HCEC 1CT (cell line): ENCODE measurements at regions not wholly inside any gene's neighbourhood (a gene's known extent, or its start where the extent isn't known, plus 50 kb on each side); places are given as distances from the start of the nearest gene placed in this dataset.

Experiments
- DNase-seq: peaks from one replicate; pipeline ENCODE4 v3.0.0-alpha.2; 2017

DNA sequence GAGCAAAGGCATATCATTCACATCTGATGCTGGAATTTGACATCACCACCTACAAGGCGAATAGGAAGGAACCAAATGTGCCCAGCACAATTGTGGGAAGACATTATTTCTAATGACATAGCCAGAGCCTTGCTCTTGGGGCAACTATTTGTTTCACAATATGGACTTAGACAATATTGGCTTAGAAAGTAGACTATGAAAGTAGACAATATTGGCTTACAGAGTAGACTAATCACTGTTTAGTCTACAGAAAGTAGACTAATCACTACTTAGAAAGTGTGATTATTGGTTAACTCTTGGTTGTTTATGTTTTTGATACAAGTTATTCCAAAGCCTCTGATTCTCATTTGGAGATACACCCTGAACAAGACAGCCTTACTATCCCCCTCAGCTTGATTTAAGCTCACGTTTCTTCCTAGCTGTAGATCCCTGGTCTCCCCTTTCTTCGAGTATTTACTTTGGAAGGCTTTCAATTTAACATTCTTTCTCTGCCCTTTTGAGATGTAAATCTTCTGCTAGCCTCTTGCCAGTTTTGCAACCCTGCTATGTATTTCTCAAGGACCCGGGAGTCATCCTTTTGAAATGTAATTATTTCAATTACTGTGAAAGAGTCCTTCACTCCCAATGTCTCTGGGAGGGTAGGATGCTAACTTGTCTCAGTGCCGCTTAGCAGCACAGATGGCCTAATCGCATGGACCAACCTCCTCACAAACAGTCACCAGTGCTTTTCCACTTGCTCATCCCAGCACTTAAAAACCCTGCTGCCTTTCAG lies 843.2 kb downstream of the GALC start:
- peak; percentile 72 for DNase-seq

DNA sequence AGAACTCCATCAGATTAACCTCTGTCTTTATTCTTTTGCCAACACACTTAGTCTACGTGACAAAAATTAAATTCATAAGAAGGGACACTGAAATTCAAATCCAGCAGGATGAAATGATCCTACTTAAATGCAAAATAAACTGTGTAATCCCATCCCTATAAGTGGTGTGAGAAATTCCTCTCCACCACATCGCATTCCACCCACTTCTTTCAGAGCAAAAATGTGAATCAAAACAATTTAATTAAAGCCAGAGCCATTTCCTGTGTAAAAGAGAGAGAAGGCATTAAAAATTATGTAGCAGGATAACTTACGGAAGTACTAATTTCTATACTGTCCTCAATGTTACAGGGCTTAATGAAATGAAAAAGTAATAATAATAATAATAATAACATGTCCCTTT lies 844.3 kb downstream of the GALC start:
- DNase-seq, result no peak

DNA sequence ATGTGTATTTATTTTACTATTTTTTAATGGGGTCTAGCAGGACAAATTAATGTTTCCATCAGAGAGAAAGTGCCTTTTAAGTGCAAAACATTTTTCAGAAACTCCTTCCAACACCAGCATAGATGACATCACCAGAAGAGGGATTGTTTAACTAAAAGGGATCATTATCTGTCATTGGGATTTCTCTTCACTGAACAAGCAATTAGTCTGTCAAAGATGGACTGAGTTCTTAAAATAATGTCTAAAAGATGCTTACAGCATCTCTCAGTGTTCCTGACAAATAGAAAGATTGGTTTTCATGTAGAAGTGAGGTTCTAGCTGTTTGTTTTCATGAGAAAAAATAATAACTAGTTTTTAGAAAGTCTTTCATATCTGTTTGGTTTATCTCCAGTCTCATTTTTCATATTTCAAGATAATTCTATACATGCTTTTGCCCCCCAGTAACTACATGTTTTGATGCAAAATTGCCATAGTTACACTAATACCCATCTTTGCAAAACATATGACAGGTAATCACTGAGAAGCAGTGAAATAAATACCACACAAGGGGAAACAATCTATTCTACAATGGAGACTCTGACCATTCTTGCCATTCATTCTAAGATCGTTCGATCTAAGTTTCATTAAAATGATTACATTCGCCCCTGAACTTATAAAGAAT lies 850.3 kb downstream of the GALC start:
- no peak for DNase-seq

DNA sequence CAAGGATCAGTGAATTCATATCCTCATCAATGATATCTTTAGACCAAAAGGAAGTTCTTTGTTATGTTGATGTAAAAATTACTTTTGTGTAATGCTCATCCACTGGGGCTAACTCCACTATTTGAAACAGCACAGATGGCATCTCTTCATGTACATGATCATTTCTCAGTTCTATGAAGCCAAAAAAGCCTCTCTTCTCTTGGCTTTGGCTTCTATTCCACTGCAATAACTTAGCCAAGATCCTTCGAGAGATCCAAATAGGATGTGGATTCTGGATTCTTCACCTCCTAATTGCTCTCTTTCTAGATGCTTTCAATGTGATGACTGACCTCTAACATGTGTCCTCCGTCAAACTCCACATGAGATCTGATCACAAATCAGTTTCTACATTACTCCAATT lies 851.2 kb downstream of the GALC start:
- no peak for DNase-seq

DNA sequence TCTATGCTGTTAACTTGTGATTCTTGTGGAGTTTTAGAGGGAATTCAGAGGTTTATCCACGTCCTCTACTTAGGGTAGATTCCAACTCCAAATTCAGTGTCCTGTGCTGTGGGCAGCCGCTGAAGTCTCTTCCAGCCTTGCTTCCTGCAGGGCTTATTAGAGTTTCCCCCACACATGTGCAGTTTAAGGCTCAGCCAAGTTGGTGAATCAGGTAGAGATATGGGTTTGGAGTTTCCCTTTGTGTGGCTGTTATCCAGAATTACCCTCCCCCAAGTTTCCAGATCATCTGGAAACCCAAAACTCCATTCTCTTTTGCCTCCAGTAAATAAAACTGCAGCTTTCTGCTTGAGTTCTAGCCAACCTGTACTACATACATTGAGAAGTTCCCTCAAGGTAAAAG lies 853.7 kb downstream of the GALC start:
- DNase-seq, result no peak

DNA sequence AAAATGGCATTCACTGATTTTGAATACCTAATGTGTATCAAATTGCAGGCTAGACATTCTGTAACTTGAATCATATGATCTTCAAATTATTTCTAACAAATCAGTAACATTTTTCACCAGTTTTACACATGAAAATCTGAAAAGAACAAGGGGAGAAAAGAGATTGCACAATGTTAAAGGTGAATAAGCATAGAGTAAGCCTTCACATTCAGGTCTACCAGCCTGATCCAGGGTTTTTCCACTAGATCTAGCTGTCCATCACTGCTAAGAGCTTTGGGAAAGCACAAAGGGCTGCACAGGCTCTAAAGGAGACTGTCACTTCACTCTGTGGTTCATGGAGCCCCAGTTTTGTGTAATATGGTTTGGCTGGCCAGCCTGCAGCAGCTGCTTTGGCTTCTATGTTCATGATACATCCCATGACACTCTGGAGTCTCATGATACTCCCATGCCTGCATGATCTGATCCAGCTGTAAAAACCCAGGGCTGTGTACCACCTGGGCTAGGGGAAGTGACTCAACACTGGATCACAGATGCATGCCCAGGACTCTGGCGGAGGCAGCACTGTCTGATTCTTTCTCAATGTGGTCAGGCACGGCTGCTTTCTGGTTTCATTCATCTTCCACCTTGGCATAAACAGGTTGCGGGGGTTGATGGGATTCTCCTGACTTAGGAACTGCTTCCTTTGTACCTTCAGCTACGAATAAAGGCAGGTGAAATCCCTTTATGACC lies 859.7 kb downstream of the GALC start:
- peak; percentile 90 for DNase-seq

DNA sequence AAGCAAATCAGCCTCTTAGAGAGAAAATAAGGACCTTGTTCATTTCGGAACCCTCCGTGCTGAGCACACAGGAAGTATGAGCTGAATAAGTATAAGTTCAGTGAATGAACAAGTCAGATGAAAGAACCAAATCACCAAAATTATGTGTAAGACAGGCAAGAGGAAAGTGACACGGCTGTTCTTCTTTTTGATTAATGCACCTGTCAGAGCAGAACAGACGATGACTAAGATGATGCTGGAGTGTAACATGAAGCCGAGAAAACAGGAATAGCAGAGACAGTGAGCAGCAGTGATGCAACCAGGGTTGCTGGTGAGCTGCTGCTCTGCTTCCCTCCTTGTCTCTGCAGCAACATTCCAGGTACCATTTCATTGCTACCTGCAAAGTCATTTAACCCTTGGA lies 861.1 kb downstream of the GALC start:
- peak; percentile 76 for DNase-seq

DNA sequence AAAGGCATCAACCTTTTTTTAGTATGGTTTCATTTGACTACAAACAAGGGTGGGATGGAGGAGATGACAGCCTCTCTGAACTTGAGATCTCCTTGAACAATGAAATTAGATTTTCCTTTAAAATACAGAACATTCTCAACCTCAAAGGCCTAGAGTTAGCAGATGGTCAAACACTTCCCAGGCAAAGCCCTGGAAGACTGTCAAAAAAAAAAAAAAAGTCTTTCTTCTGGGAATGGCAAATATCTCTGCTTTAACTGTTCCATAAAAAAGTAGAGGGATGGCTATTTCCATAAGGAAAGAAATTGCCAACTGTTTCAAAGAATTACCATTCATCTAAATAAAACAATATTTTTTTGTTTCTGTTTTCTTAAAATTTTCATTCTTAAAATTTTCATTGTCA lies 870.8 kb downstream of the GALC start:
- DNase-seq, result no peak

DNA sequence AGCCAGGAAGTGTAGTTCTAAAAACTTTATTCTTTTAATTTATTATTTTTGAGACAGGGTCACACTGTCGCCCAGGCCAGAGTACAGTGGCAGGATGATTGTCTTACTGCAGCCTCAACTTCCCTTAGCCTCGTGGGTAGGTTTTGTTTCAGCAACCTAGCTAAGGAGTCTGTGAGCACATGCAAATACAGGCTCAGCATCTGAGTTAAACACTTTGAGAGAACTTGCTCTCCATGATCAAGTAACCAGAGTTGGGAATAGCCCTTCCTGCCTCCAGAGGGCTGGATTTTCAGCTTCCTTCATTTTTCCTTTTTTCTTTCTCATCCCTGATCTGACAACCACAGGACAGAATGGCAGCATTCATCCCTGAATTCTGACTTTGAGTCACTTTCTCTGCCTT lies 871.3 kb downstream of the GALC start:
- no peak for DNase-seq

DNA sequence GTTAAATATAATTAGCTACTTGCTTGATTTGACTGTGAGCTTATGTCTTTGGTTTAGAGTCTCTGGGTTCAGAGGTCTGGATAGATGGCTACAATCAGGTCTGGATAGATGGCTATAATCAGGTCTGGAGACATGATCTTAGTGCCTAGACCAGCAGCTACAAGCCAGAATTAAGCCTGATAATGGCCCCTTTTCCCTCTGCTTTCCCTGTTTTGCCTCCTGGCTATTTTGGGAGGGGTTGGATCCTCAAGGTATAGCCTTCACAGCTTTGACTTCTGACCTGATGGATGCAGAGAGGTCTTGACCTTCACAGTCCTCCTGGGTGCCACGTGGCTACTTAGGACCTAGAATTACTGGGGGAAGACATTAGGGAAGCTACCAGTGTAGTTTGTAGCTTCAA lies 877.7 kb downstream of the GALC start:
- no peak for DNase-seq

DNA sequence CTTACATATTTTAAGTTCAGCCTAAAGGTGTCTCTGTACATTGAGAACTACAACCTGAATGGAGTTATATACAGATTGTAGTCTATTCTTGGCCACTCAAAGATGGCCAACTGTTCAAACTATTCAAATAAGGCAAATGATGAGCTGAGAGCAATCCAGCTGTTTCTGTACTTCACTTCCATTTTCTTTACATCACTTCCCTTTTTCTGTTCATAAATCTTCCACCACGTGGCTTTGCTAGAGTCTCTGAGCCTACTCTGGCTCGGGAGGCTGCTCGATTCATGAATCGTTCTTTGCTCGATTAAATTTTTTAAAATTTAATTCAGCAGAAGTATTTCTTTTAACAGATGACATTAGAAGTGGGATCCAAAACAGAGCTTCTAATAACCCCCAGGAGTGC lies 879.7 kb downstream of the GALC start:
- no peak for DNase-seq

DNA sequence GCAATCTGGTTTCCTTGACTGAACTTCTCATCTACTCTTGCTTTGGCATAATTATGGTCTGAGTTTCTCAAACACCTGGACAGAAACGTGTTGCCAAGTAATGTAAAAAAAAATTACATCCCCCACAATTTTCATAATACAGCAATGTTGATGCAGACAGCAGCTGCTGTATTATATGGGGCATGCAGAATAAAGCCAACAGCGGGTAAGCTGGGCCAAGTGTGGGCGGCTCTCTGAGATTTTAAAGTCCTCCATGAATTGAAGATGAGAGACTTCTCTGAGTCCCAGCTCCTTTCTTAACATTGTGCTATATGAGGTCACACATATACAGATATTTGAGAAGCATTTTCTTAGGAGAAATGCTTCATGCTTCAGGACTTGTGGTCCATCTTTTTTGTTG lies 881.2 kb downstream of the GALC start:
- no peak for DNase-seq

DNA sequence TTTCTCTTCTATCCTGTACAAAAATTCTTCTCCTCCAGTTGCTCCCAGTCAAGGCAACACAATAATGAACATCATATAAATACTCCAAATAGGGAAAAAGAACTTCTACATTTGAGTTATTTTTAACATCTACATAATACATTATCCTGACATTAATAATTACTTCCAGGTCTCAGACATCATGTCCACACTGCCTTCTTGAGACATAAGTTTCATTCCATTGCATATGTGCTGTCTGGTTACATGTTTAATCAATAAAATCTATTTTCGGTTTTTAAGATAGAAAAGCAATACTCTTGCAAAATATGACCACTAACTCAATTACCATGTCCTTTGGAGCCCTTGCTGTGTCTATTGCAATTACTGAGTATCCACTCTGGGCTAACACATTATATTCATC lies 881.9 kb downstream of the GALC start:
- DNase-seq, result no peak

DNA sequence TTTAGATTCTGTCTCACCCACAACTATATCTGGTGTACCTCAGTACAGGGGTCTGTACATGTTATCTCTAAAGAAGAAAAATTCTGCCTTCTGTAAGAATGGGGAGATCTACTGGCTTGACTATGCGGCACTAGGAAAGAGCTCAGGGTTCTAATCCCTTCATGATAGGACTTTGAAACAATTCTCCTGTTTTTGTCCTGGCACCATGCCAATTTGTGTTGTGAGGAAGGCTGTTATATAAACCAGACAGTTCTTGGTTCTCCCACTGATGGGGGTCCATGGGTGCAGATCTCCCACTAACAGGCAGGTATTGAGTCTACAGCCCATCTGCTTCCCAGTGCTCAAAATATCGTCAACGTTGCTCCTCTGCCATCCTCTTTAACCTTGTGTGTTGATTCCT lies 883.7 kb downstream of the GALC start:
- DNase-seq, result no peak

DNA sequence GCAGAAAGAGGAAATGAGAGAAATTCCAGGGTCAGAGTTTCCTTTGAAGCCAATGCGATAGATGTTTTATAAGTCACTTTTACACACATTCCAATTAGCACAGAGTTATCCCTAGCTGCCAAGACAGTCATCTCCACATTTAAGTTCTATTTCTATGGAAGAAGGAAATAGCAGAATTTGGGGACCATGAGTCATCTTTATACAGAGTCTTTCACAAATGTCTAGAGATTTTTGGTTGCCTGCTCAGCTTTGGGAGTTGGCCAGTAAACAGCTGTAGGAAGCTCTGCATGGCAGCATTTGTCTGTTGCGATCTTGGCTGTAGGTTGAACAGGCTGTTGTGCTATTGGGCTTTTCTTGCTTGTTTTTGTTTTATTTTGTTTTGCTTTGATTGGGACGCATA lies 884.3 kb downstream of the GALC start:
- peak; percentile 85 for DNase-seq

DNA sequence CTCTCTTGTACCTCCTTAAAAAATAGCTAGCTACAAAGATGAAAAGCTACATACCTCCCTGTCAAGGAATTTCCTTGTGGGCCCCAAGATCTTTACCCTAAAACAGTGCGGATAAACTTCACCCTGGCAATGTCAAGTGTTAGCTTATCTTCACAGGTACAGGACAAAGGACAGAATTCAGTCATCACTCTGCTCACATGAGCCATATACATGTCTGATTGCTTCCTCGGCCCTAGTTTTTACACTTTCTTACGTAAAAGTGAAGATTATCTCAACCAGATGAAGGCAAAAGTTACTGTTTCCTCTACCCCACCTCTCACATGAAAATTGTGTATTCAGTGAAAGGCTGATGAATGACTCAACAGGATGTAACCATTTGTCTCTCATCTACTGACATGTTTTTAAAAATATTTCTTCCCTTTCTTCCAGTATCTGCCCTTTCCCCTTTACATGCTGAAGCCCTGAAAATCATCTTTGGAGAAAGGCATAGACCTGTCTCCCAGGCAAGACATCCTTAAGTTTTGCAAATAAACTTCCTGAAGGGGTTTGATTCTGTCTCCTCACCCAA lies 890.1 kb downstream of the GALC start:
- DNase-seq, result peak; percentile 39

DNA sequence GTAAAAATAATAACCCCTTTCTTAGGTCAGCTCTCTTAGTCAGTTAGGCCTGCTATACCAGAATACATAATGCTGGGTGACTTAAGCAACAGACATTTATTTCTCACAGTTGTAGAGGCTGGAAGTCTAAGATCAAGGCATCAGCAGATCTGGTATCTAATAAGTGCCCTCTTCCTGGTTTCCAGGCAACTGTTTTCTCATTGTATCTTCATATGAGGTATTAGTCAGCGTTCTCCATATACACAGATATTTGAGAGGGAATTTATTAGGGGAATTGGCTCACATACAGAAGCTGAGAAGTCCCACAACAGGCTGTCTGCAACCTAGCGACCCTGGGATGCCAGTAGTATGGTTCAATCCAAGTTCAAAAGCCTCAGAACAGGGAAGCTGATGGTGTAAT lies 896.0 kb downstream of the GALC start:
- peak; percentile 67 for DNase-seq

DNA sequence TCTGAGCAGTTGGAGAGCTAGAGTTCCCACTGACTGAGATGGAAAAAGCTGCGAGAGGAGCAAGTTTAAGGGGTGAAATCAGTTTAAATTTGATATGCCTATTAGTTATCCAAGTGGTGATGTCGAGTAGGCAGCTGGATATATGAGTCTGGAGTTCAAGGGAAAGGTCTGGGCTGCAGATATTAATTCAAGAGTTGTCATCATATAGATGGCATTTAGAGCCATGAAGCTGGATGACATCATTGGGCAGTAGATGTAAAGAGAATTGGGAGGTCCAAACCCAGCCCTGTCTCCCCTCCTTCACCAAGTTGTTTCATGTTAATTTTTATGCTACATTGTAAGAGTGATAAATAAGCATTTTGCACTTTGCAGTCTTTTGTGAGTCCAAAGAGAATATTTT lies 898.1 kb downstream of the GALC start:
- DNase-seq, result no peak

DNA sequence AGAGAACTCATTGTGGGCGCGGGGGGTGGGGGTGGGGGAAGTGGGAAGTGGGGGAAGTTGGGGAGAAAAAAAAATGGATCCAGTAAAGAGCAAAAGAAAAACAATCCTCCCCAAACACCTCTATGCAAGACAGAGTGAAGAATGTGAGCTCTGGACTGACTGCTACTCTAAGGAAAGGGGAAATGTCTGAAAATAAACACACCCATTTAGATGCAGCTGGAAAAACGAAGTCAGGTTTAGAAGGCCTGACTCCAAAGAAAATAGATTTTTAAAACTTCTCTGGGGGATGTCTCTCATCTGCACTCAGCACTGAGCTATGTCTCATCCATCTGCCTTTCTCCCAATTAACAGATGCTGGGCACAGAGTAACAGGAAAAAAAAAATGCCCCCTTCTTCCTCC lies 904.4 kb downstream of the GALC start:
- DNase-seq, result no peak

DNA sequence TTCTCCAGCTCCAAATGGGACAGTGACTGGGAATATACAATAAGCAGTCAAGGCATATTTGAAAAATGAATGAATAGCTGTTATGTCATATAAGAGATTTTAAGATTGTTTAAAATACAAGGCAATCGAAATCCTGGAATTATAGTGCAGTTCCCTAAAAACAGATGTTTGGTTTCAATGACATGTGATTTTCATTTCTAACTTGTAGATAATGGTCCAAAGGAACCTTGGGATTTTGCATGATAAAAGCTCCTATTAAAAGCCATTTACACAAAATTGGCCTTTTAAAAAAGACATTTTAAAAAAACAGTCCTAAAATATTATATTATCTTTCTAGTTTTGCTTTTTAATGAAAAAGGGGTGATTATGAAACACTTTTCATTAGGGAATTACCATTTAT lies 905.1 kb downstream of the GALC start:
- DNase-seq, result no peak

DNA sequence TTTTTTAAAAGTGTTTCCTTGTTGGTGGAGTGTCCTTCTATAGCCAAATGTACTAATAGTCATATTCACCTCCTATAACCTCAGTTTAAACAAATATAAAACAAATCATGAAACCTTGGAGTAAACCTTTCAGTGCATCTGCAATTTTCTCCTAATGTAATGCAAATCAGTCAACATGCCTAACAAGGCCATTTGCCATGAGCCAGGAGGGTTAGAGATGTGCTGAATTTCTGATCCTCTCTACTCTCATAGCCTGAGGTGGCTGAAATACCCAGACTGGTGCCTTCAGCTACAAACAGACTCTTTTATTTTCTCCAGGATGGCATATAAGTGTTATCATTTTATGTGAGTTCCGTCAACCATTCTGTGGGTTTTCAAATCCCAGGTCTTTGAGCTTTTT lies 908.1 kb downstream of the GALC start:
- no peak for DNase-seq

DNA sequence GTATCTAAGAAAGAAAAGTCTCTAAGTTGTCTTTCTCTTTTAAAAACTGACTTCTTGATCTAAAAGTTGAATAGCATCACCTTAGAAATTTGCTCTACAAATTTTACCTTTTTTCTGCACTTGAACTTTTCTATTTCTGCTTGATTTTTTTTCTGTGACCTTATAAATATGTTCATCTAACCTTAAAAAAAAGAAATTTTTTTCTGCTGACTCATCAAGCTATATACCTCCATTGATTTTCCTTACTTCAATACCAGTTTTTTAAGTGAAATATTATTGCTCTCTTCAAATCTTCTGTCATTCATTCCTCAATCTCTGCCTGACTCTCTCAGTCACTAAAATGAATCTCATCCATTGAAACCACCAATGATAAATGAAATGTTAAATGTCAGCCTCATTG lies 910.1 kb downstream of the GALC start:
- DNase-seq, result no peak

DNA sequence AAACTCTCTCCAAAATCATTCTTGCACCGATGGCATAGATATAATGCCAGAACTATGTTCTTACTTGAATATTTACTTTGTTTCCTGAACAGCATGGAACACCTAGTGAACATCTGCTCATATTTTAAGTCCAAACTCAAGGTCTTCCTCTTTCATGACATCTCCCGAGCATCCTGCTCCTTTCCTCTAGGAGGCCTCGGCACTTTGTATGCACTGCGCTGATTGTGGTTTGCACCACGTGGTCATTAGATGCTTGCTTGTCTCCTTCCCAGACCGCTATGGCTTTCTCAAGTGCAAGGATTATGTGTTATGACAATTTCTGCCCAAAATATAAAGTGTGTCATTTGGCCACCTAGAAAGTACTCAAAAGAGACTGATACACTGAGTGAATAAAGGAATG lies 912.0 kb downstream of the GALC start:
- no peak for DNase-seq

DNA sequence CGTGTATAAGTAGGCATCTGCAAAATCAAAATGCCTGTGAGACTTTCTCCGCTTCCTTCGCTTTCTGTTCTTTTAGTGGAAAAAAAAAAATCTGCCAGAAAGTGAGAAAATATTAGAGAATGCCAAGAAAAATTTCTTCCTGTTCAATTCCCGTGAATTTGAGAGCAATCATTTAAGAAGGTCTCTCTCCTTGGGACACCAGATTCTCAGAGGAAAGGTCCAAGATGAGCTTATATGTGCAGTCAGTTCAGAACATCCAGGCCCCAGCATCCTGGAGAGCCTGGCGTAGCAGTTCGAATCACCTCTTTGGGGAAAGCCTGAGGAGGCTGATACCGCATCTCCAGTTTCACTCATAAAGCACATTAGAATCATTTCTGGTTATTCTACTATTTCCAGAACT lies 912.8 kb downstream of the GALC start:
- DNase-seq, result no peak
